Neural progenitor cell (in vitro differentiated cells): ENCODE measurements at regions not wholly inside any gene's neighbourhood (a gene's known extent, or its start where the extent isn't known, plus 50 kb on each side); places are given as distances from the start of the nearest gene placed in this dataset.

Experiments
- DNase-seq: peaks from one replicate; pipeline ENCODE4 v3.0.0-alpha.2; 2016; ENCODE audit warnings: low spot score
- H2AFZ ChIP-seq: fragments of 200-600 bp; sonication (generic); replicated peaks from 2 replicates; pipeline ENCODE4 v1.6.1; 2016; ENCODE audit warnings: antibody characterized with exemption
- H3F3A ChIP-seq: fragments of 200-600 bp; sonication (generic); 2 replicates; pipeline ENCODE4 v1.6.1; 2016; ENCODE audit warnings: antibody characterized with exemption, low read depth
- H3K27ac ChIP-seq: fragments of 200-600 bp; sonication (generic); 2 replicates; pipeline ENCODE4 v1.5.1; 2016; ENCODE audit warnings: mild to moderate bottlenecking
- H3K27me3 ChIP-seq: fragments of 200-600 bp; sonication (generic); 2 replicates; pipeline ENCODE4 v1.6.1; 2016; ENCODE audit warnings: mild to moderate bottlenecking, moderate library complexity
- H3K36me3 ChIP-seq: fragments of 200-600 bp; sonication (generic); 2 replicates; pipeline ENCODE4 v1.5.1; 2016
- H3K4me1 ChIP-seq: fragments of 200-600 bp; sonication (generic); 2 replicates; pipeline ENCODE4 v1.6.1; 2016; ENCODE audit warnings: mixed run types
- H3K4me2 ChIP-seq: fragments of 200-600 bp; sonication (generic); 2 replicates; pipeline ENCODE4 v1.6.1; 2016
- H3K4me3 ChIP-seq: fragments of 200-600 bp; sonication (generic); 2 replicates; pipeline ENCODE4 v1.5.1; 2016
- H3K79me2 ChIP-seq: fragments of 200-600 bp; sonication (generic); 2 replicates; pipeline ENCODE4 v1.6.1; 2016; ENCODE audit warnings: low read depth
- H3K9ac ChIP-seq: fragments of 200-600 bp; sonication (generic); 2 replicates; pipeline ENCODE4 v1.6.1; 2016
- H3K9me3 ChIP-seq: fragments of 200-600 bp; sonication (generic); 2 replicates; pipeline ENCODE4 v1.5.1; 2016; ENCODE audit warnings: low read depth
- H4K20me1 ChIP-seq: fragments of 200-600 bp; sonication (generic); 2 replicates; pipeline ENCODE4 v1.6.1; 2016; ENCODE audit warnings: low read depth
- H3K27ac Mint-ChIP-seq: 3 replicates; pipeline ENCODE4 v1.8.0; 2021; ENCODE audit warnings: mixed read lengths
- H3K27me3 Mint-ChIP-seq: 2 replicates; pipeline ENCODE4 v1.8.0; 2022; ENCODE audit warnings: low read depth, mild to moderate bottlenecking, inconsistent platforms, moderate library complexity, mixed read lengths; ENCODE audit not compliant: insufficient read depth
- H3K36me3 Mint-ChIP-seq: 3 replicates; pipeline ENCODE4 v1.8.0; 2021; ENCODE audit warnings: mixed read lengths
- H3K4me1 Mint-ChIP-seq: 3 replicates; pipeline ENCODE4 v1.8.0; 2021; ENCODE audit warnings: mixed read lengths
- H3K4me3 Mint-ChIP-seq: 3 replicates; pipeline ENCODE4 v1.8.0; 2021; ENCODE audit warnings: mild to moderate bottlenecking, moderate library complexity, mixed read lengths
- H3K9me3 Mint-ChIP-seq: 3 replicates; pipeline ENCODE4 v1.8.0; 2020; ENCODE audit warnings: mixed read lengths
- CTCF ChIP-seq: fragments of 200-600 bp; sonication (generic); IDR thresholded peaks from 2 replicates; pipeline ENCODE4 v1.5.1; 2017; ENCODE audit warnings: antibody characterized with exemption, mild to moderate bottlenecking
- EZH2 ChIP-seq: fragments of 200-600 bp; sonication (generic); IDR thresholded peaks from 2 replicates; pipeline ENCODE4 v1.6.1; 2017; ENCODE audit warnings: antibody characterized with exemption, mild to moderate bottlenecking, moderate library complexity
- EZH2phosphoT487 ChIP-seq: fragments of 200-600 bp; sonication (generic); IDR thresholded peaks from 2 replicates; pipeline ENCODE4 v1.6.1; 2017; ENCODE audit warnings: antibody characterized with exemption

GRCh38 chr13:71115301-71115700 lies 751.7 kb downstream of the DACH1 start:
- Histone ChIP-seq H3K27ac (no peak overlapping the region), H4K20me1 (no peaks in the 10 kb centered on the region), H3K27me3 (no peaks in the 10 kb centered on the region), H2AFZ (peak overlapping the region; percentile 46), H3K36me3 (no peaks in the 10 kb centered on the region), H3K79me2 (no peaks in the 10 kb centered on the region), H3K4me3 (no peak overlapping the region), H3K4me2 (no peak overlapping the region), H3K9ac (no peak overlapping the region), H3F3A (no peaks in the 10 kb centered on the region), H3K4me1 (peaks cover 3% of the 10 kb centered on the region), H3K9me3 (no peaks in the 10 kb centered on the region)
- Mint-ChIP-seq H3K27me3 (no peaks in the 10 kb centered on the region), H3K36me3 (no peaks in the 10 kb centered on the region), H3K4me1 (no peaks in the 10 kb centered on the region), H3K9me3 (no peaks in the 10 kb centered on the region), H3K27ac (no peak overlapping the region), H3K4me3 (no peak overlapping the region)
- TF ChIP-seq EZH2phosphoT487 = no peak
- TF ChIP-seq EZH2 = no peak
- TF ChIP-seq CTCF = no peak
- DNase-seq = peak; percentile 24

GRCh38 chr13:71096421-71096820 lies 770.6 kb downstream of the DACH1 start:
- H4K20me1 ChIP-seq = no peaks in the 10 kb centered on the region
- H3K9me3 ChIP-seq = no peaks in the 10 kb centered on the region

GRCh38 chr13:71090990-71091389 lies 776.0 kb downstream of the DACH1 start:
- no peaks in the 10 kb centered on the region for H3K4me1 Mint-ChIP-seq
- H3K4me2 ChIP-seq = no peak overlapping the region
- peaks cover 5% of the 10 kb centered on the region for H3K27me3 Mint-ChIP-seq
- H3K4me3 Mint-ChIP-seq = no peak overlapping the region
- no peak overlapping the region for H3K27ac ChIP-seq
- H3K27ac Mint-ChIP-seq = no peak overlapping the region
- H3K36me3 ChIP-seq = no peaks in the 10 kb centered on the region
- TF ChIP-seq EZH2phosphoT487 = no peak
- TF ChIP-seq EZH2 = no peak
- no peak for TF ChIP-seq CTCF
- H3K27me3 ChIP-seq = no peaks in the 10 kb centered on the region
- no peak overlapping the region for H2AFZ ChIP-seq
- peaks cover 3% of the 10 kb centered on the region for H3K9me3 Mint-ChIP-seq
- DNase-seq = no peak
- H3K79me2 ChIP-seq = no peaks in the 10 kb centered on the region
- no peak overlapping the region for H3K4me3 ChIP-seq
- H3K4me1 ChIP-seq = no peaks in the 10 kb centered on the region
- H3K36me3 Mint-ChIP-seq = no peaks in the 10 kb centered on the region
- no peaks in the 10 kb centered on the region for H4K20me1 ChIP-seq
- no peaks in the 10 kb centered on the region for H3K9me3 ChIP-seq
- H3K9ac ChIP-seq = no peak overlapping the region
- H3F3A ChIP-seq = no peaks in the 10 kb centered on the region

More at GRCh38 chr13:71096421-71096820, 770.6 kb downstream of the DACH1 start:
- Mint-ChIP-seq H3K4me3 (no peak overlapping the region), H3K4me1 (no peaks in the 10 kb centered on the region), H3K27ac (no peak overlapping the region), H3K9me3 (no peaks in the 10 kb centered on the region), H3K36me3 (no peaks in the 10 kb centered on the region), H3K27me3 (peaks cover 2% of the 10 kb centered on the region)
- H3F3A ChIP-seq = no peaks in the 10 kb centered on the region
- no peak for DNase-seq
- TF ChIP-seq EZH2 = no peak
- no peak overlapping the region for H3K9ac ChIP-seq
- no peak overlapping the region for H3K4me3 ChIP-seq
- no peaks in the 10 kb centered on the region for H3K79me2 ChIP-seq
- no peak overlapping the region for H3K4me2 ChIP-seq
- H3K27ac ChIP-seq = no peak overlapping the region
- no peaks in the 10 kb centered on the region for H3K36me3 ChIP-seq
- H3K27me3 ChIP-seq = no peaks in the 10 kb centered on the region
- H2AFZ ChIP-seq = peak overlapping the region; percentile 29
- H3K4me1 ChIP-seq = no peaks in the 10 kb centered on the region

GRCh38 chr13:71089056-71089455 lies 777.9 kb downstream of the DACH1 start:
- no peaks in the 10 kb centered on the region for H3K9me3 ChIP-seq
- no peaks in the 10 kb centered on the region for H3F3A ChIP-seq
- no peaks in the 10 kb centered on the region for H3K36me3 ChIP-seq
- H3K27ac ChIP-seq = no peak overlapping the region
- Mint-ChIP-seq H3K9me3 (peaks cover 3% of the 10 kb centered on the region), H3K4me3 (no peak overlapping the region), H3K36me3 (no peaks in the 10 kb centered on the region), H3K4me1 (no peaks in the 10 kb centered on the region), H3K27ac (no peak overlapping the region), H3K27me3 (peaks cover 3% of the 10 kb centered on the region)
- no peaks in the 10 kb centered on the region for H4K20me1 ChIP-seq
- no peaks in the 10 kb centered on the region for H3K79me2 ChIP-seq
- H3K4me1 ChIP-seq = no peaks in the 10 kb centered on the region
- H3K4me2 ChIP-seq = no peak overlapping the region
- no peak overlapping the region for H3K9ac ChIP-seq
- H2AFZ ChIP-seq = no peak overlapping the region
- H3K27me3 ChIP-seq = no peaks in the 10 kb centered on the region
- TF ChIP-seq EZH2 (no peak), CTCF (no peak), EZH2phosphoT487 (no peak)
- H3K4me3 ChIP-seq = no peak overlapping the region
- DNase-seq = no peak
